Panc1 (cell line): ENCODE measurements at regions not wholly inside any gene's neighbourhood (a gene's known extent, or its start where the extent isn't known, plus 50 kb on each side); places are given as distances from the start of the nearest gene placed in this dataset.

Experiments used
- ATAC-seq: fragments of 200-7000 bp; cut with Tn5 transposase; 2 replicates; pipeline ENCODE4 v1.9.1; 2020; ENCODE audit warnings: mild to moderate bottlenecking, moderate library complexity
- BruUV-seq: library from RNA; stranded (reverse); fragments of 400-500 nt; replicated peaks from 2 replicates; lab custom pipeline; 2021; lab: Mats Ljungman, UMichigan
- CTCF ChIA-PET: fragments of 300-600 bp; sonication (Branson Sonifier 250); formaldehyde crosslinking; loops from one replicate; lab custom pipeline; 2022; ENCODE audit warnings: antibody characterized with exemption; lab: Charles Lee
- POLR2A ChIA-PET: fragments of 300-600 bp; sonication (Branson Sonifier 250); formaldehyde crosslinking; loops from one replicate; lab custom pipeline; 2022; ENCODE audit warnings: antibody characterized with exemption; lab: Charles Lee
- DNase-seq: peaks from one replicate; pipeline ENCODE4 v3.0.0-alpha.2; 2010; ENCODE audit warnings: low read depth, low spot score
- H3K27ac ChIP-seq: 2 replicates; pipeline ENCODE4 v1.5.1; 2011; ENCODE audit warnings: mild to moderate bottlenecking, low read length, inconsistent platforms
- H3K27me3 ChIP-seq: fragments of 200-500 bp; sonication (Bioruptor generic); 2 replicates; pipeline ENCODE4 v1.6.0; 2014; ENCODE audit warnings: low read length, inconsistent platforms; ENCODE audit not compliant: control insufficient read depth, insufficient read depth
- H3K36me3 ChIP-seq: fragments of 200-500 bp; sonication (Bioruptor generic); 2 replicates; pipeline ENCODE4 v1.5.1; 2014; ENCODE audit warnings: inconsistent platforms, mild to moderate bottlenecking, low read length, moderate library complexity; ENCODE audit not compliant: control insufficient read depth, insufficient read depth
- H3K4me1 ChIP-seq: 2 replicates; pipeline ENCODE4 v1.5.1; 2011; ENCODE audit warnings: inconsistent platforms, mild to moderate bottlenecking, low read length, moderate library complexity; ENCODE audit not compliant: control insufficient read depth, insufficient read depth
- H3K4me3 ChIP-seq, 2 experiments: 2 replicates each; pipeline ENCODE4 v1.5.1; 2011 to 2012; ENCODE audit warnings: low read depth in 2 of 2, low read length in 2 of 2, mild to moderate bottlenecking in 2 of 2, inconsistent platforms in 1 of 2, moderate library complexity in 1 of 2
- H3K9me3 ChIP-seq: fragments of 200-500 bp; sonication (Bioruptor generic); 2 replicates; pipeline ENCODE4 v1.5.1; 2014; ENCODE audit warnings: low read depth, mild to moderate bottlenecking, inconsistent platforms, low read length, moderate library complexity; ENCODE audit not compliant: control insufficient read depth, insufficient read depth
- POLR2AphosphoS5 ChIP-seq: IDR thresholded peaks from 2 replicates; pipeline ENCODE4 v1.6.1; 2012; ENCODE audit warnings: mild to moderate bottlenecking, low read depth, low read length, moderate library complexity
- SIN3A ChIP-seq: IDR thresholded peaks from 2 replicates; pipeline ENCODE4 v1.6.1; 2012; ENCODE audit warnings: low read depth, mild to moderate bottlenecking, low read length, moderate library complexity, borderline replicate concordance; ENCODE audit not compliant: insufficient read depth
- TCF7L2 ChIP-seq: IDR thresholded peaks from 2 replicates; pipeline ENCODE4 v1.6.1; 2011; ENCODE audit warnings: mild to moderate bottlenecking, low read depth, low read length, inconsistent platforms
- in situ Hi-C: cut with HindIII; loops from 2 replicates; pipeline ENCODE4 v1.10.0; 2016; ENCODE audit warnings: low sequenced_read_pairs, low pct_unique_long_range_greater_than_20kb
- intact Hi-C: fragments of 100-400 bp; cut with micrococcal nuclease; formaldehyde crosslinking; loops from one replicate; pipeline ENCODE4 v1.10.0; 2022; ENCODE audit not compliant: unreplicated experiment
- TF ChIP-seq, protein P1 (sequence below): fragments of 450-650 bp; IDR thresholded peaks from 2 replicates; pipeline ENCODE4 v1.5.1; 2017; ENCODE audit warnings: mild to moderate bottlenecking
- TF ChIP-seq, protein P2 (sequence below), 2 experiments: IDR thresholded peaks; 2 replicates each; pipeline ENCODE4 v1.6.1; 2011 to 2012; ENCODE audit warnings: low read depth in 2 of 2, control low read depth in 1 of 2, low read length in 1 of 2, mild to moderate bottlenecking in 1 of 2, moderate library complexity in 1 of 2; ENCODE audit not compliant: insufficient read depth in 1 of 2

DNA sequence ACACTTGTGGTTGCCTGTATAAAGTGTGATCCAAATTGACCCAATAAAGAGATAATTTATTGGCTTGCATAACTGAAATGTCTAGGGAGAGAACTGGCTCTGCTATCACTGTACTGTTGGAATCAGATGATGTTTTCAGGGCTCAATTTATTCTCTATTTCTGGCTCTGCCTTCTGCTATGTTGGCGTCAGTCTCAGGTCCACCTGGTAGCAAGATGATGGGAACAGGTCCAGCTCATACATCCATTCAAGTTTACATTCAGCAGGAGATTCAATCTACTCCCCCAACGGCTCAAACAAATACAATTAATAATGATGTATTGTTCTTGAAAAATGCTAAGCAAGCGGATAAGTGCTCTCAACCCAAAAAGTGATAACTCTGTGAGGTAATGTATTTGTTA, 297.7 kb upstream of the SYT4 start:
- POLR2A ChIA-PET = no interaction called here
- no peaks in the 10 kb centered on the region for H3K27me3 ChIP-seq
- H3K4me3 ChIP-seq = no peak overlapping the region
- H3K4me1 ChIP-seq = no peaks in the 10 kb centered on the region
- no peak overlapping the region for H3K27ac ChIP-seq
- H3K9me3 ChIP-seq = no peaks in the 10 kb centered on the region
- intact Hi-C loops (no loop called here), in situ Hi-C loops (no loop called here)
- H3K36me3 ChIP-seq = no peaks in the 10 kb centered on the region
- BruUV-seq = no TSS peak
- CTCF ChIA-PET = no interaction called here
- no peak for TF ChIP-seq SIN3A
- TF ChIP-seq, protein P1, sequence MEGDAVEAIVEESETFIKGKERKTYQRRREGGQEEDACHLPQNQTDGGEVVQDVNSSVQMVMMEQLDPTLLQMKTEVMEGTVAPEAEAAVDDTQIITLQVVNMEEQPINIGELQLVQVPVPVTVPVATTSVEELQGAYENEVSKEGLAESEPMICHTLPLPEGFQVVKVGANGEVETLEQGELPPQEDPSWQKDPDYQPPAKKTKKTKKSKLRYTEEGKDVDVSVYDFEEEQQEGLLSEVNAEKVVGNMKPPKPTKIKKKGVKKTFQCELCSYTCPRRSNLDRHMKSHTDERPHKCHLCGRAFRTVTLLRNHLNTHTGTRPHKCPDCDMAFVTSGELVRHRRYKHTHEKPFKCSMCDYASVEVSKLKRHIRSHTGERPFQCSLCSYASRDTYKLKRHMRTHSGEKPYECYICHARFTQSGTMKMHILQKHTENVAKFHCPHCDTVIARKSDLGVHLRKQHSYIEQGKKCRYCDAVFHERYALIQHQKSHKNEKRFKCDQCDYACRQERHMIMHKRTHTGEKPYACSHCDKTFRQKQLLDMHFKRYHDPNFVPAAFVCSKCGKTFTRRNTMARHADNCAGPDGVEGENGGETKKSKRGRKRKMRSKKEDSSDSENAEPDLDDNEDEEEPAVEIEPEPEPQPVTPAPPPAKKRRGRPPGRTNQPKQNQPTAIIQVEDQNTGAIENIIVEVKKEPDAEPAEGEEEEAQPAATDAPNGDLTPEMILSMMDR = no peak
- TF ChIP-seq, protein P2, sequence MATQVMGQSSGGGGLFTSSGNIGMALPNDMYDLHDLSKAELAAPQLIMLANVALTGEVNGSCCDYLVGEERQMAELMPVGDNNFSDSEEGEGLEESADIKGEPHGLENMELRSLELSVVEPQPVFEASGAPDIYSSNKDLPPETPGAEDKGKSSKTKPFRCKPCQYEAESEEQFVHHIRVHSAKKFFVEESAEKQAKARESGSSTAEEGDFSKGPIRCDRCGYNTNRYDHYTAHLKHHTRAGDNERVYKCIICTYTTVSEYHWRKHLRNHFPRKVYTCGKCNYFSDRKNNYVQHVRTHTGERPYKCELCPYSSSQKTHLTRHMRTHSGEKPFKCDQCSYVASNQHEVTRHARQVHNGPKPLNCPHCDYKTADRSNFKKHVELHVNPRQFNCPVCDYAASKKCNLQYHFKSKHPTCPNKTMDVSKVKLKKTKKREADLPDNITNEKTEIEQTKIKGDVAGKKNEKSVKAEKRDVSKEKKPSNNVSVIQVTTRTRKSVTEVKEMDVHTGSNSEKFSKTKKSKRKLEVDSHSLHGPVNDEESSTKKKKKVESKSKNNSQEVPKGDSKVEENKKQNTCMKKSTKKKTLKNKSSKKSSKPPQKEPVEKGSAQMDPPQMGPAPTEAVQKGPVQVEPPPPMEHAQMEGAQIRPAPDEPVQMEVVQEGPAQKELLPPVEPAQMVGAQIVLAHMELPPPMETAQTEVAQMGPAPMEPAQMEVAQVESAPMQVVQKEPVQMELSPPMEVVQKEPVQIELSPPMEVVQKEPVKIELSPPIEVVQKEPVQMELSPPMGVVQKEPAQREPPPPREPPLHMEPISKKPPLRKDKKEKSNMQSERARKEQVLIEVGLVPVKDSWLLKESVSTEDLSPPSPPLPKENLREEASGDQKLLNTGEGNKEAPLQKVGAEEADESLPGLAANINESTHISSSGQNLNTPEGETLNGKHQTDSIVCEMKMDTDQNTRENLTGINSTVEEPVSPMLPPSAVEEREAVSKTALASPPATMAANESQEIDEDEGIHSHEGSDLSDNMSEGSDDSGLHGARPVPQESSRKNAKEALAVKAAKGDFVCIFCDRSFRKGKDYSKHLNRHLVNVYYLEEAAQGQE (IDR thresholded peaks at IDR 0.05; ENCODE audit: insufficient read depth in 1 of 2, low read depth in 2 of 2, low read length in 1 of 2) = no peak
- no peak for TF ChIP-seq POLR2AphosphoS5
- no peak for TF ChIP-seq TCF7L2
- no peak for ATAC-seq
- no peak for DNase-seq

DNA sequence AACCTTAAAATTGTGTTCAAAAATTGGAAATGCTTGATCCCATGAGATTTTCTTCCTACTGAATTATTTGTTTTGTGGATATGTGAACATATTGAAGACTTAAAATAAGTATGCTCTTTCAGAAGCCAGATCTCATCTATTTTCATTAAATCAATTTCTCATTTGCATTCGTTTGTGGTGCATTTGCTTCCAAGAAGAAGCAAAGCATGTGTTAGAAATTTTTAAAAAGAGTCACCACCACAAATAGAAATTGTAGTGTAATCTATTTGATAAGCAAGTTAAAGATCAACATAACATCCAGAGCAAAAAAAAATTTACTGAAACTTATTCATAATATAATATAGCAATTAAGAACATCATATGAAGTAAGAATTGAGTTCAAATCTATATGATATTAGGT, 300.9 kb upstream of the SYT4 start:
- Histone ChIP-seq H3K4me3 (no peak overlapping the region), H3K27ac (no peak overlapping the region), H3K36me3 (no peaks in the 10 kb centered on the region), H3K27me3 (no peaks in the 10 kb centered on the region), H3K9me3 (no peaks in the 10 kb centered on the region), H3K4me1 (no peaks in the 10 kb centered on the region)
- BruUV-seq = no TSS peak
- ChIA-PET POLR2A (no interaction called here), CTCF (interaction anchor here (0.6 kb wide), 1 partner anchor 75 kb away, joined by 3 read pairs; no protein-coding TSS in a partner anchor)
- no peak for ATAC-seq
- in situ Hi-C loops (no loop called here), intact Hi-C loops (no loop called here)
- TF ChIP-seq SIN3A = no peak
- TF ChIP-seq, protein P2 (IDR thresholded peaks at IDR 0.05; ENCODE audit: insufficient read depth in 1 of 2, low read depth in 2 of 2, low read length in 1 of 2) = no peak
- TF ChIP-seq TCF7L2 = no peak
- TF ChIP-seq, protein P1 = no peak
- no peak for TF ChIP-seq POLR2AphosphoS5
- no peak for DNase-seq
